HepG2 (cell line): ENCODE measurements at regions not wholly inside any gene's neighbourhood (a gene's known extent, or its start where the extent isn't known, plus 50 kb on each side); places are given as distances from the start of the nearest gene placed in this dataset.

Source experiments
- ATAC-seq: fragments of 200-7000 bp; cut with Tn5 transposase; 3 replicates; pipeline ENCODE4 v1.9.1; 2020; ENCODE audit warnings: mild to moderate bottlenecking, moderate library complexity
- BruUV-seq: library from RNA; stranded (reverse); fragments of 400-500 nt; replicated peaks from 2 replicates; lab custom pipeline; 2021; lab: Mats Ljungman, UMichigan
- CTCF ChIA-PET: fragments of 300-600 bp; formaldehyde crosslinking; extraction: SDS; loops from one replicate; lab custom pipeline; 2021; ENCODE audit warnings: low total read pairs, inconsistent platforms, low intra/inter-chr PET ratio; lab: Yijun Ruan, JAX
- POLR2A ChIA-PET: fragments of 350-600 bp; sonication (Branson Sonifier 250); formaldehyde crosslinking; loops from one replicate; lab custom pipeline; 2020; ENCODE audit warnings: antibody characterized with exemption, inconsistent platforms; lab: Yijun Ruan, JAX
- DNase-seq: peaks from one replicate; pipeline ENCODE4 v3.0.0-alpha.2; 2015; ENCODE audit warnings: low spot score
- FAIRE-seq: peaks from 3 replicates; lab custom pipeline; 2011; peaks lifted over from hg19 to GRCh38; lab: Jason Lieb, UNC
- H2AFZ ChIP-seq: one replicate; pipeline ENCODE4 v1.6.1; 2011; ENCODE audit warnings: low read length, inconsistent platforms
- H3K27ac ChIP-seq: fragments of 300-600 bp; 3 replicates; pipeline ENCODE4 v1.8.0; 2011; ENCODE audit warnings: mixed run types, mild to moderate bottlenecking, mixed read lengths, low read length, inconsistent platforms; ENCODE audit not compliant: insufficient read depth; ENCODE audit errors: extremely low read length
- H3K27me3 ChIP-seq, 2 experiments: fragments of 200-600 bp in 1 of 2; 2 replicates in 1 of 2; 3 replicates in 1 of 2; pipeline versions ENCODE4 v1.6.0 to v1.8.0; 2011; ENCODE audit warnings: low read length in 2 of 2, mild to moderate bottlenecking in 2 of 2, moderate library complexity in 2 of 2, inconsistent platforms in 1 of 2; ENCODE audit not compliant: insufficient read depth in 2 of 2, control insufficient read depth in 1 of 2
- H3K36me3 ChIP-seq, 2 experiments: fragments of 200-600 bp in 1 of 2; replicated peaks in 1 of 2; 2 replicates in 1 of 2; 3 replicates in 1 of 2; pipeline versions ENCODE4 v1.5.1 to v1.8.0; 2011; ENCODE audit warnings: low read length in 2 of 2, inconsistent platforms in 1 of 2; ENCODE audit not compliant: insufficient read depth in 2 of 2, control insufficient read depth in 1 of 2
- H3K4me1 ChIP-seq: 2 replicates; pipeline ENCODE4 v1.5.1; 2012; ENCODE audit warnings: low read length, inconsistent platforms; ENCODE audit not compliant: insufficient read depth
- H3K4me2 ChIP-seq: 2 replicates; pipeline ENCODE4 v1.6.0; 2011; ENCODE audit warnings: low read depth, low read length, inconsistent platforms
- H3K4me3 ChIP-seq, 3 experiments: fragments of 200-600 bp in 1 of 3; sonication (generic), shearing (Covaris generic) in 1 of 3; replicated peaks in 1 of 3; 2 replicates each; pipeline ENCODE4 v1.5.1; 2011 to 2016; ENCODE audit warnings: low read length in 3 of 3, inconsistent platforms in 2 of 3, low read depth in 2 of 3, mild to moderate bottlenecking in 2 of 3, control low read depth in 1 of 3, mixed read lengths in 1 of 3; ENCODE audit not compliant: insufficient read depth in 1 of 3
- H3K79me2 ChIP-seq: one replicate; pipeline ENCODE4 v1.6.1; 2011; ENCODE audit warnings: low read length, inconsistent platforms; ENCODE audit not compliant: insufficient read depth
- H3K9ac ChIP-seq: 2 replicates; pipeline ENCODE4 v1.6.0; 2011; ENCODE audit warnings: mild to moderate bottlenecking, low read depth, low read length, inconsistent platforms; ENCODE audit not compliant: insufficient read depth
- H3K9me3 ChIP-seq: 2 replicates; pipeline ENCODE4 v1.5.1; 2012; ENCODE audit warnings: mild to moderate bottlenecking, low read length
- H4K20me1 ChIP-seq: 2 replicates; pipeline ENCODE4 v1.6.0; 2011; ENCODE audit warnings: inconsistent platforms, mild to moderate bottlenecking, low read length, moderate library complexity; ENCODE audit not compliant: insufficient read depth
- BHLHE40 ChIP-seq: IDR thresholded peaks from 2 replicates; pipeline ENCODE4 v1.6.1; 2011; ENCODE audit warnings: low read length, improper control_type of control experiment
- CEBPB ChIP-seq: IDR thresholded peaks from 2 replicates; pipeline ENCODE4 v1.6.1; 2011; ENCODE audit warnings: low read depth, low read length, improper control_type of control experiment, borderline replicate concordance
- ISL2 ChIP-seq: sonication (generic); formaldehyde crosslinking; IDR thresholded peaks from 2 replicates; pipeline ENCODE4 v1.5.0; 2020; ENCODE audit warnings: missing genetic modification reagents
- NRL ChIP-seq: sonication (generic); formaldehyde crosslinking; IDR thresholded peaks from 2 replicates; pipeline ENCODE4 v1.5.0; 2020; ENCODE audit warnings: missing genetic modification reagents, mild to moderate bottlenecking, moderate library complexity, borderline replicate concordance
- TBX2 ChIP-seq: sonication (generic); formaldehyde crosslinking; IDR thresholded peaks from 2 replicates; pipeline ENCODE4 v1.5.0; 2020; ENCODE audit warnings: missing genetic modification reagents, mild to moderate bottlenecking, borderline replicate concordance
- XRCC5 ChIP-seq: fragments of 200-400 bp; formaldehyde crosslinking; optimal IDR thresholded peaks from 2 replicates; pipeline ENCODE3; 2017; ENCODE audit warnings: mild to moderate bottlenecking, low read length
- ZNF232 ChIP-seq: sonication (generic); formaldehyde crosslinking; IDR thresholded peaks from 2 replicates; pipeline ENCODE4 v1.4.0; 2020; ENCODE audit warnings: missing genetic modification reagents, borderline replicate concordance
- ZNF263 ChIP-seq: sonication (generic); formaldehyde crosslinking; IDR thresholded peaks from 2 replicates; pipeline ENCODE4 v1.4.0; 2020; ENCODE audit warnings: missing genetic modification reagents
- ZSCAN9 ChIP-seq: IDR thresholded peaks from 2 replicates; pipeline ENCODE4 v1.6.1; 2016; ENCODE audit warnings: borderline replicate concordance
- WGBS: methylation state at CpG from one replicate; pipeline ENCODE4 v1.1.6; 2017; ENCODE audit warnings: low lambda C conversion rate; 5-methylcytosine and 5-hydroxymethylcytosine counted together
- in situ Hi-C: cut with HindIII; loops from 2 replicates; pipeline ENCODE4 v1.10.0; 2017; ENCODE audit warnings: low pct_unique_long_range_greater_than_20kb; ENCODE audit not compliant: extremely low pct_ligation_motif_present
- intact Hi-C: fragments of 100-400 bp; cut with micrococcal nuclease; formaldehyde crosslinking; loops from one replicate; pipeline ENCODE4 v1.10.0; 2022; ENCODE audit not compliant: unreplicated experiment
- TF ChIP-seq, protein P1 (sequence below): IDR thresholded peaks from 2 replicates; pipeline ENCODE4 v1.6.1; 2016; ENCODE audit warnings: missing genetic modification reagents, missing compliant biosample characterization
- TF ChIP-seq, protein P2 (sequence below): sonication (generic); formaldehyde crosslinking; IDR thresholded peaks from 2 replicates; pipeline ENCODE4 v1.5.0; 2020; ENCODE audit warnings: mild to moderate bottlenecking, low read depth, missing genetic modification reagents, borderline replicate concordance
- TF ChIP-seq, protein P3 (sequence below): fragments of 450-650 bp; IDR thresholded peaks from 2 replicates; pipeline ENCODE4 v1.6.1; 2017
- TF ChIP-seq, protein P4 (sequence below): sonication (generic); formaldehyde crosslinking; IDR thresholded peaks from 2 replicates; pipeline ENCODE4 v1.4.0; 2020; ENCODE audit warnings: missing genetic modification reagents, borderline replicate concordance
- TF ChIP-seq, protein P5 (sequence below): IDR thresholded peaks from 2 replicates; pipeline ENCODE4 v1.6.1; 2016; ENCODE audit warnings: mild to moderate bottlenecking, missing biosample characterization, missing genetic modification reagents

DNA sequence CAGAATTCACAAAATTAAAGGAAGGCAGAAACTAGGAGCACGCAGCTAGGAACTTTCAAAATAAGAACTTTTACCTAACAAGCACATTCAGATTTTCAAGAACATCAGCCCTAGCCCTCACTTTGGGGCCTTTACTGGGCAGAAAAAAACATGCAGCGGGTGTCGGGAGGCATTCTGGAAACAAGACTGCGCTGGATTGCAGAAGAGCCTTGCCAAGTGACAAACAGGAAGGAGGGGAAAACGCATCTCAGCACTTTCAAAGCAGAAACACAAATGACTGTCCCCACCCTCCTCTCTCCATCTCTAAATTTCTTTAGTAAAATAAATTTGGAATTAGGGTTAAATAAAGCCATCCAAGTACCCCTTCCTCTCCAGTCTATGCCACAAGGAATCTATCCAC, 74.6 kb upstream of the RREB1 start:
- no peak for ATAC-seq
- no peak overlapping the region for H3K9ac ChIP-seq
- ChIA-PET POLR2A (no interaction called here), CTCF (no interaction called here)
- intact Hi-C loops (no loop called here), in situ Hi-C loops (no loop called here)
- no peaks in the 10 kb centered on the region for H3K79me2 ChIP-seq
- H3K27ac ChIP-seq: no peak overlapping the region
- no peaks in the 10 kb centered on the region for H3K4me1 ChIP-seq
- no peaks in the 10 kb centered on the region for H4K20me1 ChIP-seq
- TF ChIP-seq, protein P1, sequence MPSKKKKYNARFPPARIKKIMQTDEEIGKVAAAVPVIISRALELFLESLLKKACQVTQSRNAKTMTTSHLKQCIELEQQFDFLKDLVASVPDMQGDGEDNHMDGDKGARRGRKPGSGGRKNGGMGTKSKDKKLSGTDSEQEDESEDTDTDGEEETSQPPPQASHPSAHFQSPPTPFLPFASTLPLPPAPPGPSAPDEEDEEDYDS (CRISPR knock-in tag): no peak
- TF ChIP-seq XRCC5 (no peak), ISL2 (CRISPR knock-in tag) (no peak), ZSCAN9 (CRISPR knock-in tag) (no peak), CEBPB (no peak), ZNF263 (CRISPR knock-in tag) (no peak), TBX2 (no peak), ZNF232 (no peak), BHLHE40 (no peak), NRL (CRISPR knock-in tag) (no peak)
- TF ChIP-seq, protein P2, sequence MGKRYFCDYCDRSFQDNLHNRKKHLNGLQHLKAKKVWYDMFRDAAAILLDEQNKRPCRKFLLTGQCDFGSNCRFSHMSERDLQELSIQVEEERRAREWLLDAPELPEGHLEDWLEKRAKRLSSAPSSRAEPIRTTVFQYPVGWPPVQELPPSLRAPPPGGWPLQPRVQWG: no peak
- TF ChIP-seq, protein P3, sequence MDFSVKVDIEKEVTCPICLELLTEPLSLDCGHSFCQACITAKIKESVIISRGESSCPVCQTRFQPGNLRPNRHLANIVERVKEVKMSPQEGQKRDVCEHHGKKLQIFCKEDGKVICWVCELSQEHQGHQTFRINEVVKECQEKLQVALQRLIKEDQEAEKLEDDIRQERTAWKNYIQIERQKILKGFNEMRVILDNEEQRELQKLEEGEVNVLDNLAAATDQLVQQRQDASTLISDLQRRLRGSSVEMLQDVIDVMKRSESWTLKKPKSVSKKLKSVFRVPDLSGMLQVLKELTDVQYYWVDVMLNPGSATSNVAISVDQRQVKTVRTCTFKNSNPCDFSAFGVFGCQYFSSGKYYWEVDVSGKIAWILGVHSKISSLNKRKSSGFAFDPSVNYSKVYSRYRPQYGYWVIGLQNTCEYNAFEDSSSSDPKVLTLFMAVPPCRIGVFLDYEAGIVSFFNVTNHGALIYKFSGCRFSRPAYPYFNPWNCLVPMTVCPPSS: no peak
- TF ChIP-seq, protein P4, sequence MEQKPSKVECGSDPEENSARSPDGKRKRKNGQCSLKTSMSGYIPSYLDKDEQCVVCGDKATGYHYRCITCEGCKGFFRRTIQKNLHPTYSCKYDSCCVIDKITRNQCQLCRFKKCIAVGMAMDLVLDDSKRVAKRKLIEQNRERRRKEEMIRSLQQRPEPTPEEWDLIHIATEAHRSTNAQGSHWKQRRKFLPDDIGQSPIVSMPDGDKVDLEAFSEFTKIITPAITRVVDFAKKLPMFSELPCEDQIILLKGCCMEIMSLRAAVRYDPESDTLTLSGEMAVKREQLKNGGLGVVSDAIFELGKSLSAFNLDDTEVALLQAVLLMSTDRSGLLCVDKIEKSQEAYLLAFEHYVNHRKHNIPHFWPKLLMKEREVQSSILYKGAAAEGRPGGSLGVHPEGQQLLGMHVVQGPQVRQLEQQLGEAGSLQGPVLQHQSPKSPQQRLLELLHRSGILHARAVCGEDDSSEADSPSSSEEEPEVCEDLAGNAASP (CRISPR knock-in tag): no peak
- TF ChIP-seq, protein P5, sequence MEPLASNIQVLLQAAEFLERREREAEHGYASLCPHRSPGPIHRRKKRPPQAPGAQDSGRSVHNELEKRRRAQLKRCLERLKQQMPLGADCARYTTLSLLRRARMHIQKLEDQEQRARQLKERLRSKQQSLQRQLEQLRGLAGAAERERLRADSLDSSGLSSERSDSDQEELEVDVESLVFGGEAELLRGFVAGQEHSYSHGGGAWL (CRISPR knock-in tag): no peak
- no peak for FAIRE-seq
- 59% methylated on average over 5 of the region's 5 CpGs for WGBS
- H3K9me3 ChIP-seq: no peaks in the 10 kb centered on the region
- H3K36me3 ChIP-seq: no peaks in the 10 kb centered on the region
- no peak overlapping the region for H2AFZ ChIP-seq
- no peak for DNase-seq
- no TSS peak for BruUV-seq
- H3K4me2 ChIP-seq: no peak overlapping the region
- H3K4me3 ChIP-seq: no peak overlapping the region
- no peaks in the 10 kb centered on the region for H3K27me3 ChIP-seq
